Upper lobe of left lung (tissue), 4 donors: ENCODE measurements at regions not wholly inside any gene's neighbourhood (a gene's known extent, or its start where the extent isn't known, plus 50 kb on each side); places are given as distances from the start of the nearest gene placed in this dataset.

Source experiments
- EP300 ChIP-seq, 4 donors: sonication (generic); formaldehyde crosslinking; IDR thresholded peaks; one replicate each; pipeline ENCODE4 v1.5.1; 2017; ENCODE audit warnings: antibody characterized with exemption in 4 of 4, control low read depth in 2 of 4
- POLR2A ChIP-seq, 4 donors: fragments of 450-650 bp; IDR thresholded peaks; one replicate each; pipeline ENCODE4 v1.5.1; 2016 to 2017; ENCODE audit warnings: antibody characterized with exemption in 4 of 4, mild to moderate bottlenecking in 2 of 4
- POLR2AphosphoS5 ChIP-seq, 2 donors: sonication (generic); formaldehyde crosslinking; IDR thresholded peaks; one replicate each; pipeline ENCODE4 v1.5.1; 2017; ENCODE audit warnings: antibody characterized with exemption in 2 of 2
- TF ChIP-seq, protein P1 (sequence below), 6 experiments: fragments of 450-650 bp in 4 of 6; fragments of 200-600 bp in 2 of 6; sonication (generic) in 2 of 6; IDR thresholded peaks; one replicate each; pipeline ENCODE4 v1.5.1; 2016 to 2019; ENCODE audit warnings: antibody characterized with exemption in 6 of 6

DNA sequence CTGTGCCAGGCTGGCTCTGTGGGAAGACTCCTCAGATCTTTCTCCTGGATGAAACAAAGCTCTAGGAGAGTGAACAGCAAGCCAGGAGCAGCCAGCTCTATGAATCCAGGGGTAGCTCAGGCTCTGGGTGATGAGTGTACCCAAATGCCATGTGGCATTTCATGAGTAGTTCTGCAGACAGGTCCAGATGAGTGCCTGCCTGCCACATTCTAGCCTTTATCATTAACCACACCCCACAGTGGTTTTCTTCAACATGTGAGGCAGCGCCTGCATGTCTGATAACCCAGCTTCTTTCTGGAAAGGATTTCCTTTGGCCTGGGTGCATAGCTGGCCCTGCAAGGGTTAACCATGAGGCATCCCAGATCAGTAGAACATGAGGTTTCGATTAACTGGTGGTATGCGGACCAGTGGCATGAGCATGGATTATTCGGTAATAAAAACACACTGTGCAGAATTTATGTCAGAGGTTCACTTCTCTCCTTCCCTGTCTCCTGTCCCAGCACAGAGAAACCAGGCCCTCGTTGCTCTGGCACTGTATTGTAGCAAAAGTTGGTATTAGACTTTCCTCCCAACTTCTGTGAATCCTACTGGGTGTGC is 381.9 kb upstream of the ZNF462 start:
- no peak for TF ChIP-seq POLR2AphosphoS5 (IDR thresholded peaks at IDR 0.05)
- TF ChIP-seq, protein P1, sequence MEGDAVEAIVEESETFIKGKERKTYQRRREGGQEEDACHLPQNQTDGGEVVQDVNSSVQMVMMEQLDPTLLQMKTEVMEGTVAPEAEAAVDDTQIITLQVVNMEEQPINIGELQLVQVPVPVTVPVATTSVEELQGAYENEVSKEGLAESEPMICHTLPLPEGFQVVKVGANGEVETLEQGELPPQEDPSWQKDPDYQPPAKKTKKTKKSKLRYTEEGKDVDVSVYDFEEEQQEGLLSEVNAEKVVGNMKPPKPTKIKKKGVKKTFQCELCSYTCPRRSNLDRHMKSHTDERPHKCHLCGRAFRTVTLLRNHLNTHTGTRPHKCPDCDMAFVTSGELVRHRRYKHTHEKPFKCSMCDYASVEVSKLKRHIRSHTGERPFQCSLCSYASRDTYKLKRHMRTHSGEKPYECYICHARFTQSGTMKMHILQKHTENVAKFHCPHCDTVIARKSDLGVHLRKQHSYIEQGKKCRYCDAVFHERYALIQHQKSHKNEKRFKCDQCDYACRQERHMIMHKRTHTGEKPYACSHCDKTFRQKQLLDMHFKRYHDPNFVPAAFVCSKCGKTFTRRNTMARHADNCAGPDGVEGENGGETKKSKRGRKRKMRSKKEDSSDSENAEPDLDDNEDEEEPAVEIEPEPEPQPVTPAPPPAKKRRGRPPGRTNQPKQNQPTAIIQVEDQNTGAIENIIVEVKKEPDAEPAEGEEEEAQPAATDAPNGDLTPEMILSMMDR (IDR thresholded peaks at IDR 0.05): no peak
- TF ChIP-seq POLR2A (IDR thresholded peaks at IDR 0.05): no peak
- no peak for TF ChIP-seq EP300 (IDR thresholded peaks at IDR 0.05)
